ENCODE measurements at regions not wholly inside any gene's neighbourhood (a gene's known extent, or its start where the extent isn't known, plus 50 kb on each side); places are given as distances from the start of the nearest gene placed in this dataset.

DNA sequence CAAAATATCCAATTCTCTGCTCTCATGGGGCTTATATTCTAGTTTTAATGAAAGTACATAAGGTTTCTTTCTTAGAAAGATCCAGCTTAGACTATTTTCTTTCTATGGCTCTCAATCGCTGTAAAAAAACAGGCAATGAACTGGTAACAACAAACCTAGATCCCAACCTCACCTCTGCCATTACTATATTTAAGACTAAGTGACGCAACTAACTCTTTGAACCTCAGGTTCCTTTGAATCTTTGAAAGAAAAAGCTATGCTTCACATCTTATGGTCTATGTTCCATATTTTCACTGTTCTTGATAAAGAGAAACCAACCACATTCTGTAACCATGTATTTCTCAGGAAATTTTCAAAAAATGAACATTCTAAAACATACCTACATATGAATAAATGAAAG lies 88.5 kb downstream of the ELAPOR2 start:
- DNase-seq, result no peak

DNA sequence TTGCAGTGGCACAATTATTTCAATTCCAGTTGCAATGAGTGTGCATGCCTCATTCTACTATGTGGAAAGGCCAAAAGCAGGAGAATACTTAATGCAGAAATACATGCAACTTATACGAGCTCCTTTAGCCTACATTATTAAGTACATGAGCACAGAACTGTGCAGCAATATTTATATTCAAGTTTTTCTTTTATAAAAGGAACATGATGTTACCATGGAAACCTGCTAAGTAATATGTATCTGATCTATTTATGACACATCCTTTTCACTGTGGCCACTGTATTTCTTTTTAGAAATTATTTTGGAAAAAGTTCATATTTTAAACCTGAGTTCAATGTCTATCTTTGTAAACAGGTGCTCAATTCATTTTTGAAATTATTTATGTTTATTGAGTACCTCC lies 88.9 kb downstream of the ELAPOR2 start:
- no peak for DNase-seq

DNA sequence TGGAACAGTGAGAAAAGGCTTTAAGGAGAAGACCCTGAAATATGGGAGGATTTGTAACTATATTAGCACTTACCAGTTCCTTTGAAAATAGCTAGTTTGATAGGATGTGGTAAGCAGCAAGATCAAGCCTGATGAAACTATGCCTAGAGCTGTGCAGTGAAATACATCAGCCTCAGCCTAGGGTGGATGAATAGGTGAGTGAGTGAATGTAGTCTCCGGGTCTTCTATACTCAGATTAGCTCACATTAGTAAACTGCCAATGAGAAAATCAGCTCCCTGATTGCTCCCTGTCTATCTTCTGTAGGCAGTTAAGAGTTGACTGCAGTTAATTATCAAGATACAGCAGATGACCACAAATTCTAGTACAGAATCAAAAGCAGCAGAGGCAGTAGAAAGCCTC lies 89.6 kb downstream of the ELAPOR2 start:
- no peak for DNase-seq

DNA sequence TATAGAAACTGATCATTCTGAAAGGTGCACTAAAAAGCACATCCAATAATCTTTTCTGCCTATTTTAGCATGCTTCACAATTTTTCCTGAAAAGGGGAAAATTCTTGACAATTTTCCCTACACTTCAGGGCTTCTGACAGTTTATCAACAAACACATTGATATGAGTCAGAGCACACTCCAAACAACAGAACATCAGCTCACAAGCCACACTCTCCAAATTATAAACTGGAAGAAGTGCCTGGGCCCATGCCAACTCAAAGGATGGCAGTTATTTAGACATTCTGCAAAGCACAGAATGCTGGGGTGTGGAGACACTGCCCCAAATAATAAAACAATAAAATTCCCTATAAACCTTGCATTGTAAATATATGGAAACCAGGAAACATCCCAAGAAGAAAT lies 90.8 kb downstream of the ELAPOR2 start:
- DNase-seq, result no peak

DNA sequence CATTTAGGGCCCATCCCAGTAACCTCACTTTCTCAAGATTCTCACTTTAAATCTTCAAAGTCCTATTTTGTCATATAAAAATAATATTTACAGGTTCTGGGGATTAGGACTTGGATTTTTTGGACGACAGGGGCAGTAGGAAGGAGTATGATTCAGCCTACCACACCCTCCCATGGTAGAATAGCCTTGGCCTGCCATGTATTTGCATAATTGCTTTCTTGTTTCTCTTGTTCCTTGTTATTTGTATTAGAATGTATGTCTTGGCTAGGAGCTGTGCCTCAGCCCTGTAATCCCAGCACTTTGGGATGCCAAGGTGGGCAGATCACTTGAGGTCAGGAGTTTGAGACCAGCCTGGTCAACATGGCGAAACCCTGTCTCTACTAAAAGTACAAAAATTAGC lies 92.5 kb downstream of the ELAPOR2 start:
- DNase-seq, result no peak

DNA sequence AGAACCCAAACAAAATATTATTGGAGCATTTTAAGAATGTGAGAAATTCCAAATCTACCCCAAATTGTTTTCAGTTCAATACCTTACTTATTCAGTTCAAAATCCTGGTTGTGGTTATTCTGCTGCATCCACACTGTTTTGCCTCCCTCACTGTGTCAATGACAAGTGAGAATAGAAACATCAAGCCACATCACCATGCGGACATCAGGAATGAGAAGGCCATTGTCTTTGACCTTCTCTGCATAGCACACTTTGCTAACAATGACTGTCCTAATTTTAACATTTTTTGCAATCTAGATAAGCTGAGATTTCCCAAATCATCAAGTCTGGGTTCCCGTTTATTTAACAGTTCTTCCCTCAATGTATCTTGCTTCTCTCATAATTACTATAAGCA lies 93.7 kb downstream of the ELAPOR2 start:
- no peak for DNase-seq

DNA sequence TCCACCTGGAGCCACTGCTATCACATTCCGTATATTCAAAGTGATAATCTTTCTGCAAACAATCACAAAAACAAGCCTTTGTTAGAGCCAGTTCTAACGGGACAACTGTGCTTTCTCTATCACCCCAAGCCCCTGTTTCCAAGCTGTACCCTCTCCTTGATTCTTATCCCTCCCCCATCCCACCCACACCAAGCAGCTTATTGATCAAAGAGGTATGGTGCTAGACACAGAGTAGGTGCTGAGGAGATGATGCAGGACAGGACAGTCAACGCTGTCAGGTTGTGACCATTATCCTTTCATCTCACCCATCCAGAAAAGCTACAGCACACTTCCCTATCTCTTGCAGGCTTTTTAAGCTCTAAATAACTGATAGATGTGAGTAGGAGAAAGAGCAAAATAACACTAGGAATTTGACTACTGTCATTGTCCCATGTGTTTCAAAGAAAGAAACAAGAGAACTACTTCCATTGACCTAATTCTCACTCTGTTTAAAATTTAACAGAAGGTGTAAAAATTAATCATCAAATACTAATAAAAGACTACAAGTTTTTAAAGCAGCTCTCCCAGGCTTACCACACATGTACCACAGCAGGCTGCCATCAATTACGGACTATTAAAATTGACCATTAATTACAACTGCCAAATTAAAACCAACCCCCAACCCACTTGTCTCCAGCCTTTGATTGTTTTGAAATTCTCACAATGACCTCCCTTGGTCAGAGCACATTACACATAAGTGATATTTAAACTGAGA lies 94.3 kb downstream of the ELAPOR2 start:
- DNase-seq, result no peak

DNA sequence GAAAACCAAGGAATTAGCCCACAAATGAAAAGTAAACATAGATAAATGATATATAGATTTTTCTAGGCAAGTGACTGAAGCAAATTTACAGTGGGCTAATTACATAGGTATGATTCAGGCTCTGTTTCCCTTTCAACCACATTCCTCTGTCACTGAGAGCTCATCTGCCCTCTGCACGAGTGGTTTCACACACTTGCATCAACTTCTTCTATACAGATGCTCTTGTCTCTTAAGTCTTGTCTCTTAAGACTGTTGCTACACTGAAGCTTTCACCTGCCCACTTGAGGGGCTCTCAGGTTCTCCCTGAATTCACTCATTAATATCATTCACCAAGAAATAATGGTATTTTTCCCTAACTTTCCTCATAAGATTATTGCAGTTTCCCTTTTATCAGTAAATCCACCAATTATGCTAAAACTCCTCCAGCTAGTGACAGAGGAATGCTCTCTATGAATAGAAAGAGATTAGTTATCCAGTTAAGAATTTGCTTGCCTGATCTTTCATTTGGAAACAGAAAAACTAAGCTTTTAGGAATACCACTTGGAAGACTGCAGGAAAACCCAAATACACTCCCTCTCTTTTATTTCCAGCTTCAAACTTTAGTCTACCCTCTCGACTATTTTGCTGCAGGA lies 95.7 kb downstream of the ELAPOR2 start:
- DNase-seq, result no peak

DNA sequence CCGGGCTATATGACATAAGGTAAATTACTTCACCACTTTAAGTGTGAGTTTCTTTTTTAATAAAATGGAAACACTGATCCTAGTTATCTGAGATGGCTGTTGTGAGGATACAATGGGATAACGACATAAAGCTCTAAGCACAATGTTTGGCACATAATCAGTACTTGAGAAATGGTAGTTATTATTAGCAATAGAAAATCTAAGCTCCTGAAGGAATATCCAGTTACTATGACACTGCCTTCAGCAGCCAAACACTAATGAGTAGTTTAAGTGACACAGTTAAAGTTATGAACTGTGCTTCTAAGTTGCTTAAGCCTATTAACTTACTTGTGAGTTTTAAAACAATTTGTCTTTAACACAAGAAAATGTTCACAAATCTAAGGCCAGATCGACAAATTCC lies 96.8 kb downstream of the ELAPOR2 start:
- DNase-seq, result no peak

DNA sequence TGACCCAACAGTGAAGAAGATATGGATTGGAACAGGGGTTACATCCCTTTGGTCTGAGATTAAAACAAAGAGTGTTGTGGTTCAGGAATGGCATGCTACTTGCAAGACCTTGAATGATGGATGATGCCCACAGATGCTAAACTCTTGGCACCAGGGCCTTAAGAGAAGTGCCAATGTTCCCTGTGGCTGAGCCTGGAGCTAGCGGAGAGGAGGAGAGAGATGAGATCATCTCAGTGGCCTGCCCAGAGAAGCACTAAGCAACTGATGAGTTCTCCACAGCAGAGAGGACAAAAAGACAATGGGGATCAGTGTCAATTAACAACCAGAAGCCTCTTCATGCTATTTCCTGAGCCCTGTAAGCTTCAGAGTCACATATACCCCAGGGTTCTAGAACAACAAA lies 97.8 kb downstream of the ELAPOR2 start:
- no peak for DNase-seq

DNA sequence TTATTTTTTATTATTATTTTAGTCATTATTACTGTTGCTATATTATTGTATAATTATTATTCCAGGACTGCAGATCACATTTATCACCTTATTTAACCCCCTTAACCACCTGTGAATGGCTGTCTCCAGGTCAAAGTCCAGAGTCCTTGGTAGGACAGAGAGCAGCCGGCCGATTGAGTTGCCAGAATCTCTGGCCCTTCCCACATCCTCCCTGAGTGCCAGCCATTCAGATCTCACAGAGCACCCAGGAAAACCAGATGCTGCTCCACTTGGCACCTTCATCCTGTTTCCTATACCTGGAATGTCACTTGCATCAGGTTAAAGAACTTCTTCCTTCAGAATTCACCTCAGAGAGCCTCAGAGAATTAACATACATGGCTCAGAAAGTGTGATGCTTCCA lies 101.1 kb downstream of the ELAPOR2 start:
- no peak for DNase-seq

DNA sequence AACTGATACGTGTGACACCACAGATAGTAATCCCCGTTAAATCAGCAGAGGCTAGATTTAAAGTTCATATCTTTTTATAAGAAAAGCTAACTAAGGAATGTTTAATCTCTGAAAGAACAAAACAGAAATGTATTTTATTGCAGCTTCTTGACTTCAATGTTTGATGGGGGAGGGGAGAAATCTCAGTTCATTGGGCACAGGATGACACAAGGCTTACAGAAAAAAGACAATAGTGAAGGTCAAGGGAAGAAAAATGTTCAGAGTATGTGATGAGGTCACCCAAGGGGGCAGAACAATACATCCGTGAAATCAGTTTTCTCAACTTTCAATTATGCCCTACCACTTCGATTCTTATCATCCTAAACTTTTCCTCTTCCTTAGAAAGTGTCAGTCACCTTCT lies 102.9 kb downstream of the ELAPOR2 start:
- DNase-seq, result no peak

DNA sequence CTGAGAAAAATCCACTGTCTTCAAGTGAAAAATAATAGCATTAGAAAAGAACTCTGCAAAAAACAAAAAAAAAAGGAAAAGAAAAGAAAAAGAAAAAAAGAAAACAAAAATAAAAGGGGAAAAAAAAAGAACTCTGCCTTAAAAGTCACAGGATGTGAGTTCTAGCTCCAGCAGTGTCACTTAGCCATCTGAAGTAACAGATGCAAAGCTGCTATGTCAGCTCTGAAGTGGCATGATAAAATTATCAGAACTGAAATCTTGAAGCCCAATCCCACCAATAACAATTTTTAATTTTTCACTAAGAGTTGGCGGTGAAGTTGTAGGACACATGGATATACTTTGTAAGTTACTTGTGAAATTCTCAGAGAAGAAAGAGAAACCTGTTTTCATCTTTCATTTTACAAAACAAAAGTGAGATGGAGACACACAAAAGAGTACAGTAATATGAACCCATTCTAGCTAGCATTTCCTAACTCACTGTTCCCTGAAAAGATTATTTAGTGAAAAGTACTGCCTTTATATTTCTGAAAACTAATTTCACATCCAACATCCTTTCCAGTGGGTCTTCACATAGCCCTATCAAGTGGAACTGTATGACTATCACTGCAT lies 103.5 kb downstream of the ELAPOR2 start:
- DNase-seq, result no peak

DNA sequence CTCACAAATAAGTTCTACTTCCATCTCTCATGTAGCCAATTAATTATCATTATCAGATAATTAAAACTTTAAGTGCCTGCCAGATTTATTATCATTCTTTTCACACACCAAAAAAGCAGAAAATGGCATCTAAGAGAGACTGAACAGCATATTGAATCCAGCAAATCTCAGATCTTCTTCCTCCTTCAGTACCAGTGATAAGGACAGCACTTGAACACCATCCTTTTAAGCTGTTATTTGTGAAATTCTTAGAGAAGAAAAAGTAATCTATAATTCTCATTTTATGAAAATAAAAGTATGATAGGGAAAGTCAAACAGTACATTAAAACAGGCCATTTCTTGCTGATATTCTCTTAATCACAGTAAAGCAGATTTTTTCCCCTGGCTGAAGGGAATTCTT lies 104.5 kb downstream of the ELAPOR2 start:
- no peak for DNase-seq

DNA sequence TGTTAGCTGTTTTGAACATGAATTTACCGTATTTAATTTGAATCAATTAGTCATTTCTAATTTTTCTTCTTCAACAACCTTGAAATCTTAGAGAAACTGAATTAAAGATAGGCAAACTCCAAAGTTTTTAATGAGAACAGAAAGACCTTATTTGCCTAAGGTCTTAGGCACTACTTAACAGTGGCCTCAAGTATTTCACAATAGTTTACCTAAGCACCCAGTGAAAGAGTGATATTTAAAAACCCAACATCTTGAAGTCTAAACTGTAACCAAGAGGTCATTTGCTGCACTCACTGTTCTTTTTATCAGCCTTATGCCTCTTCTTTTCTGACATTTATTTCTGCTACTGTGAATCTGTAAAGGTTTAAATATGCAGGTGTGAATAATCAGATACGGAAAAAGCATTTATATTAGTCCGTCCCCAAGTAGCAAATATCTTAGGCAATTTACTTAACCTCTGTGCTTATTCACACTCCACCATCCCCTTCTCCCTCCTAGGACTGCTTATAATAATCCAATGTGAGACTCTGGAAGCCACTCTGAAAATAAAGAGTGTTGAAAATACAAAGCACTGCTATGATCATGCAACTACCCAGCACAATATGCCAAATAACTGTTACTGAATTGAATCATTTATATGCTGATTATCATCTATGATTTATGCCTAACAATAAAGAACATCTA lies 105.7 kb downstream of the ELAPOR2 start:
- DNase-seq, result no peak

DNA sequence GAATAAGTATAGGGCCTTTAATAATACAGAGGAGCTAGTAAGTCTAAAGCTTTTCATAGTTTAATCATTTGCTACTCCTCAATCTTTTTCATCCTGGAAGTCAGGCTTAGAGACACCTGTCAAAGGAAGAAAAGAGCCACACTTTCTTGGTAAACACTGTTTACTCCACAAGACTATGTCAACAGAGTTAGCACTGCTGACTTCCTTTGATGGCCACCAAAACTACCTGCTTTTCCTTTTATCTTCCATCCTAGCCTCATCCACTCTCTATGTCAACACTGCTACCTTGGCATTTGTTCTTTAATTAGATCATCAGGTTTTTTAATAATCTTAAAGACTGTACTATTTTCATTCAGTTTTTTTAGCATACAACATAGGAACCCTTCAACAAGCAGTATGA lies 106.2 kb downstream of the ELAPOR2 start:
- DNase-seq, result no peak

DNA sequence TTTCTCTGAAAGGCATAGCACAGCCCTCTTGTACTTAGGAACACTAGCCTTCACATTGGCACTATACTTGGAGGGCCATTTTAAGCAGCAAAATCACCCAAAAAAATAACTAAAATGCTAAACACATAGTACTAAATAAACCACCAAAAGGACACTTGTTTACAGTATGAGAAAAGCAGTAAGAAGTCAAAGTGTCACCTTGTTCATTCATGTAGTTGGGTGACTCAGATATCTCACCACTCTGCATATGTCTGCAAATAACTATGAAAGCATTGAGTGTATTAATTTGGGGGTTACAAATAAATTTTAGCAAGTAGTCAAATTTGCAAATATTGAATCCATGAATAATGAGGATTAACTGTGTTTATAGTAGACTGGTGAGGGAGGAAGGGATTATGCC lies 107.6 kb downstream of the ELAPOR2 start:
- DNase-seq, result no peak

DNA sequence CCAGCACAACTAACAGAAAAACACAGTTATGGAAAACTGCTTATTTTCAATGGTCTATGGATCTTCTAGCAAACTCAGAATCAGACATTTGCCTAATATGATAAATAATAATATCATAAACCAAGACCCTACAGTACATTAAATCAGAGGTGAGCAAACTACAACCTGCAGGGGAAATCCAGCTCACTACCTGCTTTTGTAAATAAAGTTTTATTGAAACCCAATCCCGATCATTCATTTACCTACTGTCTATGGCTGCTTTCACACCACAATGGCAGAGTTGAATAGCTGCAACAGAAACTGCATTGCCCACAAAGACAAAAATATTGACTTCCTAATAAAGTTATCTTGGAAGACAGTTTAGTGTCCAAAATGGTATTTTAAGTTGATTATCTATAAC lies 108.5 kb downstream of the ELAPOR2 start:
- DNase-seq, result no peak

DNA sequence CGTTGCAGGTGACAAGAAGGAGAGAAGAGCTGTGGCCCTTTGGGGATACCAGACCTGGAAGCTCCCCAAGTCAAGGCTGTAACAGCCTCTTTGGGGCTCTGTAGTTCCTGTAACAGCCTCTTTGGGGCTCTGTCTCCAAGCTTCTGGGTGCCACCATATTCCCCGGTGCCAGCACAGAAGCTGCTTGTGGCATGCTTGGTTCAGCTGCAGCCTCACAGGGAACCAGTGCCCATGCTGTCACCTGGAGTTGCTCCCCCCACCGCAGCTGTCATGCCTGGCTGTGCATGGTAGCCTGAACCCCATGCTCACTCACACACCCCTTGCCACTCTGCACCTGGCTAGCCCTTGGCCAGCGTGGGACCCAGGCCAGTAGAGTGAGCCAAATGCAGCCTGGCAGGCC lies 109.1 kb downstream of the ELAPOR2 start:
- no peak for DNase-seq

DNA sequence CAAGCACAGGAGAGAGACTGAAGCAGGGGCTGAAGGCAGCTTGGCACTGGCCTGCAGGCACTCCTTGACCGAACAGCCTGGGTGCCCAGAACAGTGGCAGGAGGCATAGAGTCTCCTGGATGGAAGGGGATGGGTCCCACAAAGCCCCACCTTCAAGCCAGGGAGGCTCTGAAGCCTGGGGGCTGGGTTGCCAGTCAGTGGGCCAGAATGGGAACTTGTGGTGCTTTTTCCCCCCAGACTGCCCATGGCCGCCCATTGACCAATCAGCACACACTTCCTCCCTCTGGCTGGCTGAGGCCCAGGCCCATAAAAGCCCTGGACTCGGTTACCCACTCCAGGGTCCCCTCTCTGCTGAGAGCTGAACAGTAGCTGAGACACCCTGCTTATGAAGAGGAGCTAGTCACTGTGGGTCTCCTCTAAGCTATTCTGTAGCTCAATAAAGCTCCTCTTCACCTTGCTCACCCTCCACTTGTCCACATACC lies 109.6 kb downstream of the ELAPOR2 start:
- no peak for DNase-seq

DNA sequence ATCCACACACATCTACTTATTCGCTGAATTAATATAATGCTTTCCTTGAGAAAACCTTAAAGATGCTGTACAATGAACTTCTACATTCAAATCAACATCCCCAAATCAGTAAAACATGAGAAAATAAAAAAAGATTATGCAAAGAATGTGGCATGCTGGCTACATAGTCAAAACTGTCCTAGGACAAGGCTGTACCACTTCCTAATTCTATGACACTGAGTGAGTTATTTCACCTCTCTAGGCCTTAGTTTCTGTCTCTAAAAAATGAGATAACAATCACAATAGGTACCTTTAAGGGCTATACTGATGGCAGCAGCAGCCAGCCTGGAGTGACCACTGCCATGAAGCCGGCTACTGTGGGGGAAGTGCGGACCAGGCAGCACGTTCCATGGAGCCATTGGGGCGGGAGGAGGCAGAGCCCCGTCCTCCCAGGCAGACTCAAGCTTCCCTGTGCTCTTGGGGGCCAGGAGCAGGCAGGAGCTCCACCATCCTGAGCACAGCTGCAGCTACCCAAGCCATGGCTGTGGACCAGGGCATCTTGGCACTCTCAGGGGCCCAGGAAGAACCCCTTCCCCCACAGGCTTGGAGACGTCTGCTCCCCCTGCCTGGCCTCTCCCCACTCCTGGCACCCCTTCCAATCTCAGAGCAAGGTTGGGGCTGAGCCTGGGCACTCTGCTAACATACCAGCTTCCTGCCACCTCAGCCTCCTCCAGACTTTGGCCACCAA lies 110.2 kb downstream of the ELAPOR2 start:
- no peak for DNase-seq

DNA sequence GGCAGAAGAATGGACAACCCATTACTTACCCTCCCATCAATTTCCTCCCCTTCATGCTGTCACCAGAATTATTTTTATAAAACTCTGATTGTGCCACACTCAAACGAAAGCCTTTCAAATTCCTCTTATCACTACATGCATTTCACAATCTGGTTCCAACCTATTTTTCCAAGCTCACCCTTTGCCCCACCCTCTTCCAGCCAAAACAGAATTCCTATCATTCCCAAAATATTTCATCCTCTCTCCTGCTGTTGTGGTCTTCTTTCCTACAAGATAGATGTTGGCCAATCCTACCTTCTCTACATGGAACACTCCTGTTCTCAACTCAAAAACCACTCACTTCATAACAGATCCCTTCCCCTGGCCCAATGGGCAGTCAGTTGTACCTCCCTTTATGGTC lies 111.5 kb downstream of the ELAPOR2 start:
- DNase-seq, result no peak

DNA sequence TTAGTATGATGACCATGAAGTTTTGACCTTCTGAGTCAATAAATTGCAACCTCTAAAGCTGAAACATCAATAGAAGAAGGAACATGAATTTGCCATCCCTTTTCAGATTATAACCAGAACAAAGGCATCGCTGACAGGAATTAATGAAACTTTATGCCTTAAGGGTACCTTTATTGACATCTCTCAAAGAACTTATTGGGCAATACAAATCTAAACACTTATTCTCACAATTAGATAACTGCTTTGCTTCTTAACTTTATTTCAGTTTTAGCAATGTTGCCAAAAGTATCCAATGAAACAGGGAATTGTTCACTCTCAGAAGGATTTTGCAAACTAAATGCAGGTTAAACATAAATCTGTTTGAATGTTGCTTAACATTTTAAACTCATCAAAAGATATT lies 116.0 kb downstream of the ELAPOR2 start:
- DNase-seq, result no peak
